ENCODE measurements at regions not wholly inside any gene's neighbourhood (a gene's known extent, or its start where the extent isn't known, plus 50 kb on each side); places are given as distances from the start of the nearest gene placed in this dataset.

- DNase-seq: no peak
Observed at GRCh38 chr4:163966612-163967011, 472.1 kb downstream of the TMA16 start.

DNA sequence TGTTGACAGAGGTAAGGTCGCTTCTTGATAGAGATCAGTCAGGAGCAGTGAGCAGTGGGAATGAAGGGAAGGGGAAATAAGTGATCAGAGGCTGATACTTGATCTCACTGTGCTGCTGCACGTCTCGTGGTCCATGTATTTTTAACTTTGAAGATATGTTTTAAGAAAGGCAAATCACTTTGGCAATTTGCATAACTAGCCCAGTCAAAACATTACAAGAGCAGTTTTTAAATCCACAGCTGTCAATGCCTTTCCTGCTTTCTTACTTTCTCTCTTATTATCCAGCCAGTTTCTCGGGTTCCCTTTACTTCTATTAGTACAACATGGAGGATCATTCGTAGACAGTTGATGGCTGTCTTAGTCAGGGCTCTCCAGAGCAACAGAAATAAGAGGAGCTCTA is 472.8 kb downstream of the TMA16 start:
- DNase-seq: no peak

DNA sequence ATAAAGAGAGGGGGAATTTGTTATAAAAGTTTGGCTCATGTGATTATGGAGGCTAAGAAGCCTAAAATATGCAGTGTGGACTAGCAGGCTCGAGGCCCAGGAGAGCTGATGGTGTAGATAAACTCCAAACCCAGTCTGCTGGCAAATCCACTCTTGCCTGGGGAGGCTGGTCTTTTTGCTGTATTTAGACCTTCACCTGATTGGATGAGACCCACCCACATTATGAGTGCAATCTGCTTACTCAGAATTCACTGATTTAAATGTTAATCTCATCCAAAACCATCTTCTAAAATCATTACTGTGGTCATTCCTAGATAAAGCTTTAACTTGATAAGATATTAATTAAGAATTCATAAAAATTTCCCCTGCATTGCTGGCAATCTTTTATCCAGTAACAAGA is 473.2 kb downstream of the TMA16 start:
- DNase-seq: no peak

- no peak for DNase-seq
Observed at GRCh38 chr4:163969291-163969690, 474.8 kb downstream of the TMA16 start.

DNA sequence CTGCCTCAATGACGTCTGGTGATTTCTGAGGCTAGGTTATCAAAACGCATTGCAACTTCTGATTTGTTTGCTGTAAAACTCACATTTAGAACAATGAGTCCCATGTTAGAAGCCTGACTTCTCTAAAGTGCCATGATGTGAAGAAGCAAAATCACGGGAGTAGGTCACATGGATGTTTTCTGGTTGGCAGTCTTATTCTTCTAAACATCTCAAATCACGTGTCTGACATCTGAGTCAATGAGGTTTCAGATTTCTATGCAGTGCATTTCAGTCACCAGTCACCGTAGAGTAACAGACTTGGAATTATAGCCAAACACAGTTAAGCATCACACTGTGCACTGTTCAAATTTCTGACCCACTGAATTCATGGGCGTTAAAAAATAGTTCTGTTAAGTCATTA is 482.1 kb downstream of the TMA16 start:
- DNase-seq: no peak

GRCh38 chr4:163988391-163988790 is 493.9 kb downstream of the TMA16 start:
- DNase-seq: no peak

DNA sequence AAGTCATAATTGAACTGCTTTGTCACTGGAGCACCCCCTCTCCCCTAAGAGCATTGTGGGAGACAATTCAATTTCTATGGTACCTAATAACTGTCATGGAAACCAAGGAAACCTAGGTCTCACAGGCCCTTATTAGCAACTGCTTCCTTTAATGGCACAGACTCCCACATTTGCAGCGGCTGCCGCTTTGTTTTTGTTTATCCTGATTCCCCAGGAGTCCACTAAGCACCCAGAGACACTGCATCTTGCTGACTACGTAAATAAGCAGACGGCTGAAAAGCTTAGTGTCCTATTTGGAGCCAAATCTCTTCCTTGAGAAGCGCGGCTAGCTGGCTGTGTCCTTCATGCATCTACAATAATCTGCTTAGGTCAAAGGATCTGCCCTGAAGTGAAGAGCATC is 494.4 kb downstream of the TMA16 start:
- peak; percentile 1 for DNase-seq

DNA sequence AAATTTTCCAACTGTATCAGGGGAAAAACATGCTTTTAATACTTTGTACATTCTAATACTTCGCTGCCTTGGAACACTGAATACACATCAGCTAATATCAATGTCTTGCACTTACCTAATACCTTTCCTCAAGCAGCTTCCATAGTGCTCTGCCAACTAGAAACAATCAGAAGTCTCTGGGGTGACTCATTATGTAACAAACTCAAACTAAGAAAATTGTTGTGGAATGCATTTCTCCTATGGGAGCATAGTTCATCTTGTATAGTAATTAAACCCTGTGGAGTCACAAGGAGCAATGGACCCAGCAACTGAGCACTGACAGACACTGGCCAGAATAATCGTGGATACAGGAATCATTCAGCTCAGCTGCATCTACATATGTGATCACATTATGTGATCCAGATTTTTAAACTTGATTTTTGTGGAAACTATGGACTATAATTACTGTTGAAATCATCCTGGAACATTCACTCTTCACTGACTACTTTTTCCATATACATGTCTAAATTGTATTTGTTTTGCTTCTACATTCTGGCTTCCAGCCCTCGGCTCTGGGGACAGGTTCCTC is 496.9 kb downstream of the TMA16 start:
- no peak for DNase-seq

DNA sequence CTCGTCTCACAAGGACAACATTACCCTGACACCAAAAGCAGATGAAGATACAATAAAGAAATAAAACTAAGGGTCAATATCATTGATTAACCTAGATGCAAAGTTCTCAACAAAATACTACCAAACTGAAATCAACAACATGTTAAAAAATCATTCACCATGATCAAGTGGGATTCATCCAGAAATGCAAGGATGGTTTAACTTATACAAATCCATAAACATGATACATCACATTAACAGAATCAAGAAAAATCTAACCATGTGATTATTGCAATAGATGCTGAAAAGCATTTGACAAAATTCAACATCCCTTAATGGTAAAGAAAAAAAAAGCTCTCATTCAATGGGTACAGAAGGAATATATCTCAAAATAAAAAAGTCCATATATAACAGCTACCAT is 514.9 kb downstream of the TMA16 start:
- DNase-seq: no peak

DNA sequence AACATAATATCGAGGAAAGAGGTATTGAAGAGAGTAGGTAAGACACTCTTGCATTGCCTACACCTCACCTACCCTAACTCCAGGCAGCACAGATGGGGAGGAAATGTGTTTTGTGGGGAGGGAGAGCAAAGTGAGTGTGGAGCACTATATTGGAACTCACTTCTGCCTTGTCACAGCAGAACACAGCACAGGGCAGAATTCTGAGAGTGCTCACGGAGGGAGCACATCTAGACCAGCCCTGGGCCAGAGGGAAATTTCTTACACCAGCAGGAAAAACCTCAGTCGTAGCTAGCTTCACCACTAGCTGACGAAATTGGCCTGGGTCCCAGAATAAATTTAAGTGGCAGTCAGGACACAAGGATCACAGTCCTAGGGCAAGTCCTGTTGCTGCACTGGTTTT is 517.3 kb downstream of the TMA16 start:
- DNase-seq: no peak

GRCh38 chr4:164012396-164013027 is 518.0 kb downstream of the TMA16 start:
- DNase-seq: peak; percentile 16

DNA sequence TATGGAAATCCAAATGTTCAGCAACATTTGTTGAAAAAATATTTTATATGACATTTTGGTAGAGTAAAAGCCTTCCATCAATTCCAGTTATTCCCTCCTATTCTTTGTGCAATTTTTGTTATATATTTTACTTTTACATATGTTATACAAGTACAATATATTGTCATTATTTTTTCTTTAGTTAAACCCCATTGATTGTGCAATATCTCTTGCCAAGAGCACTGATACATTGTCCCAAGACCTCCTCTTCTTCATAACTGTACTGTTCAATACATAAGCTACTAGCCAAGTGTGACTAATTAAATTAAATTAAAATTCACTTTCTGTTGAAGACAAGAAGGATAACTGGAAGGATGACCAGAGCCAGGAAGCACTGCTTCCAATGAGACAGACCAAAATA is 527.5 kb downstream of the TMA16 start:
- no peak for DNase-seq

DNA sequence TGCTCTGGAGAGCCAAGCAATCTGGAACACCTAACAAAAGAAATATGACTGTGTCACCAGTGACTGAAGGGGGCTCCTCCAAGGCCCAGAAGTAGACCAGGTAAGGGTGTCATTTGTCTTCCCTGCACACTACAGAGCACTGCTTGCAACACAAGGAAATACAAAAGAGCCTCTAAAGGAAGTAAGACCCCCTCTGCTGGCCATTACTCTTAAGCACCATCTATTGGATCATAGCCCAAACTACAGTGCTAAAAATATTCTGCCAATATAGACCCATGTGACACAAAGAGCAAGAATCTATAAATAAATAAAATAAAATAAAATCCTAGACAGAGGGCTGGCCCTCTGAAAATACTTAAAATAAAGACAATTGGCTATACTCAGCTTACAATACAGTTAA is 528.7 kb downstream of the TMA16 start:
- no peak for DNase-seq

DNA sequence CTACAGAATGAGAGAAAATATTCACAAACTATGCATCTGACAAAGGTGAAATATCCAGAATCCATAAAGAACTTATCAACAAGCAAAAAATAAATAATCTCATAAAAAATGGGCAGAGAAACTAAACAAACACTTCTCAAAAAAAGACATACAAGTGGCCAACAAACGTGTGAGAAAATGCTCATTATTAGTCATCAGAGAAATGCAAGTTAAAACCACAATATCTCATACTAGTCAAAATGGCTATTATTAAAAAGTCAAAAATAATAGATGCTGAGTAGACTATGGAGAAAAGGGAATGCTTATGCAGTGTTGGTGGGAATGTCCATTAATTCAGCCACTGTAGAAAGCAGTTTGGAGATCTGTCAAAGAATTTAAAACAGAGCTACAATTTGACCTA is 533.3 kb downstream of the TMA16 start:
- no peak for DNase-seq

- no peak for DNase-seq
Observed at GRCh38 chr4:164039482-164039881, 545.0 kb downstream of the TMA16 start.

GRCh38 chr4:164056426-164057142 is 562.1 kb downstream of the TMA16 start:
- no peak for DNase-seq

DNA sequence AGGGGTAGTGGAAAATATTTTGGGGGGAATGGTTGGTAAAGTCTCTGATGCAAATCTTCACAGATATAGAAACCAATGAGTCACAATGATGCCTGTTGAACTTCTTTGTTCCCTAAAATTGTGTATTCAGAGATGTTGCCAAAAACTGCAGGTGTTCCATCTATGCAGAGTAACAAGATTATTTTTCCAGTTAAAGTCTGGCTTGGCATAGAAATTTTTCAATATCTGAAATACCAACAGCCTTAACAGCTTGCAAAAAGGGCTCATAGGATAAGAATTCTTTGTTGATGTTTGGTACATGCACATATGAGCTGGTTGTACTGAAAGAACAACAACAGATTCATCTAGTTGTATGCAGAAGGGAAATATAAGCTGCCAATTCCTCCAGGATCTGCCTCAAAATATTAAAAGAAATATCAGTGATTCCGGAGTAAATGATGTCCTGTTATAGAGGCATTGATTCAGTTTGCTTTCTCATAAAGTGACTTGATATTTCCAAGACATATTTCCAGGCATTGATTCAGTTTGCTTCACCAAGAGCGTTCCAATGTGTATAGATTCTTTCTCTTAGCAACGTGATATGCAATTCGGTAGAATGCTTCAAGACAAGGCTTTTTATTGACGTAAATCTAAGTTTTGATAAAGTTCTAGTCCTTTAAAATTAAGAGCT is 564.4 kb downstream of the TMA16 start:
- DNase-seq: no peak

GRCh38 chr4:164060456-164060855 is 566.0 kb downstream of the TMA16 start:
- DNase-seq: no peak

- no peak for DNase-seq
Observed at GRCh38 chr4:164068392-164068791, 573.9 kb downstream of the TMA16 start.

- no peak for DNase-seq
Observed at GRCh38 chr4:164070625-164071024, 576.1 kb downstream of the TMA16 start.

GRCh38 chr4:164081371-164081770 is 586.9 kb downstream of the TMA16 start:
- DNase-seq: no peak

DNA sequence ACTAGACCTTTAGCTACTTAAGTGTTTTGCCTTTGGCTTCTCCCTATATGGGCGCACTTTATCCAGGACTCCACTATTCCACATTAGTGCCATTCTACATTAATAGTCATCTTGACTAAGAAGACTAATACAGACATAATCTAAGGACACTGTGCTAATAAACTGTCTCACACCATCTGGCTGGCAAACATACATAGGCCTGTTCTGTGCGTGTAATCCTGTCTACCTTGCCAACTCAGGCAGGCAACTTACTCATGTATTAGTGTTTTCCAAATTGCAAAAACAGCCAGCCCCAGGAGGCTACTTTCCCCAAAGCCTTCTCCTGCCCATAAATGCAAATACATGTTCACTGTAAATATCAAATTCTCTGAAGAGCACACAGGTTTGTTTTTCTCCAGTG is 587.3 kb downstream of the TMA16 start:
- DNase-seq: no peak

DNA sequence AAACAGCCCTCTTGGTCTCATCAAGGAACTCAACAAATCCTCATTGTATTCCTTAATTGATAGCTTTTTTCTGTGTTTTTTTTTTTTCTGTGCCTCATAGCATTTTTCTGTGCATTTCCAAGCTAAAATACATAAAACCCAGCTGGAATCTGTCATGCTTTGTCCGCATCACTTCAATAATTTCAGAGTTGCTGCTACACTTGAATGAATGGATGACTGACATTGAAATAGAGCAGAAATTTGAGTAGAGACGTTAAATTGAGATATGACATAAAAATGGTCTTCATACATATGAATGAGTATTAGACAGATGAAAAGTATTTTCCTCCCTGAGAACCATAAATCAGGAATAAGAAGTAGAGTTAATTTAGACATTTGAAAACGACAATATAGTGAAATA is 593.2 kb downstream of the TMA16 start:
- no peak for DNase-seq

All from renal pelvis (tissue), 1 donor.